Fibroblast of skin of scalp (primary cell): ENCODE measurements at regions not wholly inside any gene's neighbourhood (a gene's known extent, or its start where the extent isn't known, plus 50 kb on each side); places are given as distances from the start of the nearest gene placed in this dataset.

ENCODE experiments used
- DNase-seq: peaks from one replicate; pipeline ENCODE4 v3.0.0-alpha.2; 2013

DNA sequence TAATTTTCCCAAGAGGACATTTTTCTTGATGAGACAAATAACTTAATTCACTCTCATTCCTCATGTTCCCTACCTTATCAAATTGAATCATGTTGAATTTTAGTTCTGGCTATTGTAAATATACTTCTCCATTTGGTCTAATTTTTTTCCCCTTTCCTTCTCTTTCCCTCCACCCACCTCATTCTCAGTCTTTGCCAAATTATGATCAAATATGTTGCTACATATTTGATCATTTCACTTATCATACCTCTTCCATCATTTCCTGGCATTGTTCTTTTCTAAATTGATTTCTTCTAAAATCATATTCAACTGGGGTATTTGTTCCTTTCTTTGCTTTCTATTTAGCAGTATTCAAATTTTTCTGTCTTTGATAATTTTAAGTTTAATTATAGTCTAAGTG is 52.3 kb downstream of the HDGFL1 start:
- no peak for DNase-seq

GRCh38 chr6:22622351-22622750 is 53.0 kb downstream of the HDGFL1 start:
- DNase-seq: peak; percentile 27

DNA sequence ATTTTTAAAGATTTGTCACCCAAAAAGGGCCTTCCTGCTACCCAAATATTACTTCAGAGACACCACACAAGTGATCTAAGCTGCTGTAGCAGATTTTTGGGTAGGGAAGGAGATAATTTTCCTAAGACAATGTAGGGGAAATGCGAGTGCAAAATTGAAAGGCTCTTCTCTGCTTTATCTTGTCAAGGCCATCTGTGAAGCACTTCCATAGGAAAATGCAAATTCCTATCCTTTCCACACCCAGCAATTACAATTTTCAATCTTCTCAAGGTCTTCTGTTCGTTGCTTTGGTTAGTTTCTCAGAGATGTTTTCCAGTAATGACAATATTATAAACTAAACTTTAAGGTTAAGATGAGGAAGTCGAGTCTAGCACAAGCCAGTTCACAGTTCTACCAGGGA is 53.4 kb downstream of the HDGFL1 start:
- no peak for DNase-seq

GRCh38 chr6:22627644-22628043 is 58.3 kb downstream of the HDGFL1 start:
- no peak for DNase-seq

GRCh38 chr6:22631091-22631490 is 61.7 kb downstream of the HDGFL1 start:
- no peak for DNase-seq

GRCh38 chr6:22632581-22633145 is 63.3 kb downstream of the HDGFL1 start:
- DNase-seq: no peak

DNA sequence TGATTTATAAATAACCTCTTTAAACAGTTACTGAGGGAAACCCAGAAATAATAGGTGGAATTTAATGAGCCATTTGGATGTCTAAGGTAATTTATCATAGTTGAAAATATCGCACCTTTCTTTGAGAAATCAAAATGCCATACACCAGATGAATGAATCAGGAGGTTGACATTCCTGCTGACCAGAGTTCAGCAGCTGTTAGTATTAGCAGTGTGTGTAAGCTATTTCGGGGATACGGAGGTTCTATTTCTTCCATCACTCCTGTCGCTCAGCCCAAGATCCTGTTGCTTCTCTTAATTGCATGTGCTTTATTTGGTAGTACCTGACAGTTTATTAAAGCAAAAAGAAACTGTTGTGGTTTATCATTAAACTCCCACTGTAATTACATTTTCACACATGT is 67.1 kb downstream of the HDGFL1 start:
- no peak for DNase-seq

DNA sequence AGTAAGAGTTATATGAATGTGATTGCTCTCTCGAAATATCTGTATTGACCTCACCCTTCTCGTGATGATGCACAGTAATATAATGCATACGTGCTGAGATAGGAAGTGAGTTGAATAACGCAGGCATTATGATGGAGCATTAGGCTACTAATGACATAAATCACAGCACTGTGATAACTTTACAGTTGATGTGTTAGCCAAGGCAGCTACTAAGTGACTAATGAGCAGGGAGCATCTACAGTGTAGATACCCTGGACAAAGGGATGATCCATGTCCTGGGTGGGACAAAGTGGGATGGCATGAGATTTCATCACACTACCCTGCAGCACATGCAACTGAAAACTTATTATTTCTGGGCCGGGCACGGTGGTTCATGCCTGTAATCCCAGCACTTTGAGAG is 68.4 kb downstream of the HDGFL1 start:
- no peak for DNase-seq

GRCh38 chr6:22638320-22638719 is 69.0 kb downstream of the HDGFL1 start:
- no peak for DNase-seq

DNA sequence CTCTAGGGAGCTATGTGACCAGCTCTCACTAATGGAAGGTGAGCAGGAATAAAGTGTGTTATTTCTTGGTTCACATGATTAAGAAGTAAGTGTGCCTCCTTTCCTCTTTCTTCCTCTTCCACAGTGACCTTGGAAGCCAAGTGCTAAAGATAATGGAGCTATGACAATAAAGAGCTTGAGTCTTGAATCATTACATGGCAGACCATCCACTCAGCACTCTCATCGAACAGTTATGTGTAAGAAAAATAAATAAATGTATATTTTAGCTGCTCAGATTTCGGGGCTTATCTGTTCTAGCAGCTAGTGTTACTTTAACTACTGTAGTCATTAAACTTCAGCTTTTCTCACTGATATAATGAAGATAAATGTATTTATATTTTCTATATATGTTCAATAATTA is 72.9 kb downstream of the HDGFL1 start:
- DNase-seq: peak; percentile 62

GRCh38 chr6:22643780-22644179 is 74.4 kb downstream of the HDGFL1 start:
- DNase-seq: no peak

DNA sequence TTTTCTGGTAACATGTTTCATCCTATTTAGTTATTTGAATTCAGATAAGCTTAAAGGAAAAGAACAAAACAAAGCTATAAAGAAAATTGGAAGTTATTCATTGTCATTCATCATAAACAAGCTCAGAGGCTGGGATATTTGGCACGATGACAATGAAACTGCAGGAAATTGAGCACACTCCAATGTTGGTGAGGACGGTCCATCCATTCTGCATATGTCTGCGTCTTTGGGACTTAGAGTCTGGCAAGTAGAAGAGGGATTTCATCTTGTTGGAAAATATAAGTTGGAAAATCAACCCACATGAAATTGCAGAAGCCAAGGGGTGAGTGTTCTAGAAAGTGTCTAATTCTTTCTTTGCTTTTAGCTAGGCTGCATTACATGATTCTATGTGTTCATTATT is 78.4 kb downstream of the HDGFL1 start:
- no peak for DNase-seq

- no peak for DNase-seq
Measured at GRCh38 chr6:22651731-22652130, 82.4 kb downstream of the HDGFL1 start.

- DNase-seq: no peak
Measured at GRCh38 chr6:22653980-22654610, 84.7 kb downstream of the HDGFL1 start.

- no peak for DNase-seq
Measured at GRCh38 chr6:22656706-22657351, 87.5 kb downstream of the HDGFL1 start.

DNA sequence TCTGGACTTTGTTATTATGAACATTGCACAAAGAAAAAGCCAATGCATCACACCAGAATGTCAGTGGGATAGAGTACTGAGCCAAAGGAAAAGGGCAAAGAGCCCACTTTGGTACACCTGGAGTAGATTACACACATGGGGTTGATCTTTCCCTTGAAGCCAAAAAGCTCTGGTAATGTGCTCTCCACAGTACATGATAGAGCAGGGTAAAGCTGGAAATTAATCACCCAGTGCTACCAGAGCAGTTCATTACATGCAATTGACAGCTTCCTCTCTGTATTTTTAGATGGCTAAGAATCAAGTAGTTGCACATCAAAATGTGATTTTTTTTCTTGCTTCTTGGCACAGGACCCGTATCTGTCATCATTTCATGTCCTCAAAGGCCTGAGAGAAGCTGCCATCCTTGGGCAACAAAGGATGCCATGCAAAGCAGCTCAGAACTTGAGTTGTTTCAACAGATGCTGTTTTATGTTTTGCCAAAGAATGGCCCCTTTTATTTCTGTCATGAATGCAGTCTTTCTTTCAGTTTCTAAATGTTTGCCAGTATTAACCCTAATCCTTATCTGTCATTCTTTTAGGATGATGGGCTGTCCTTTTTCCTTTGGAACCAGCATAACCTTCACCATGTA is 88.1 kb downstream of the HDGFL1 start:
- DNase-seq: no peak

GRCh38 chr6:22658183-22658582 is 88.8 kb downstream of the HDGFL1 start:
- DNase-seq: no peak

DNA sequence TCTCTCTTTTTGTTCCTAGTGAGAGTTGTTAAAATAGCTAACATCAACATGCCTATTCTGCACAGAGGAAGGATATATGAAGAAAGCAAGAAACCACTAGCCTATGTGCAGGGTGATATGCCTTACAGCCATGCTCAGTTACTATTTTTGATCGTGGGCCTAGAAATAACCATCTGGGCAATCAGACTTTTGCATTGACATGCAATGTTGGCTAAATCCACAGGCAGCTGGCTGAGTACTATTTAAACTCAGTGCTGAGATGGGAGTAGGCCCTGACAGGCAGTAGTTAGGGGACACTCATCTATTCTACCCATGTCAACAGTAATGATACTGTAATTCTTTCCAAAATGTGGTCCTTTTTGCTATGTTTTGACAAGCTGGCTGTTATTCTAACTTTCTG is 89.6 kb downstream of the HDGFL1 start:
- no peak for DNase-seq

- no peak for DNase-seq
Measured at GRCh38 chr6:22664968-22665367, 95.6 kb downstream of the HDGFL1 start.

- no peak for DNase-seq
Measured at GRCh38 chr6:22666021-22666420, 96.7 kb downstream of the HDGFL1 start.

- peak; percentile 52 for DNase-seq
Measured at GRCh38 chr6:22666586-22666985, 97.2 kb downstream of the HDGFL1 start.

GRCh38 chr6:22667855-22668254 is 98.5 kb downstream of the HDGFL1 start:
- no peak for DNase-seq

DNA sequence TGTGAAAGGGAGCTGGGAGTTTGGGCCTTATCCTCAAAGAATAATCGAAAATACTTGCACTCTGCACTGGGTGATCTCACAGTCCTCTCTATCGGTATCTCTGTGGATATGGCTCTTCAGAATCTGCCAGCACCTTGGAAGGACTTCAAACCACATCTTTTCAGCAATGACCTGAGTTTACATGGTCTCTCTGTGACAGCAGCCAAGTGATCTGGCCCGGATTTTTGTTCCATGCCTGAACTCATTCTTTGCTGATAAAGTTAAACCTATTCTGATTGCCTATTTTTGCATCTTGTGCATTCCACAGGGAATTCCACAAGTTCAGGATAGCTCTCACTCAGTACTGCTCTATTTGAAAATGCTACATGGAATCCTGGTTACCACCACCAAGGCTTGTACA is 98.9 kb downstream of the HDGFL1 start:
- DNase-seq: peak; percentile 0

DNA sequence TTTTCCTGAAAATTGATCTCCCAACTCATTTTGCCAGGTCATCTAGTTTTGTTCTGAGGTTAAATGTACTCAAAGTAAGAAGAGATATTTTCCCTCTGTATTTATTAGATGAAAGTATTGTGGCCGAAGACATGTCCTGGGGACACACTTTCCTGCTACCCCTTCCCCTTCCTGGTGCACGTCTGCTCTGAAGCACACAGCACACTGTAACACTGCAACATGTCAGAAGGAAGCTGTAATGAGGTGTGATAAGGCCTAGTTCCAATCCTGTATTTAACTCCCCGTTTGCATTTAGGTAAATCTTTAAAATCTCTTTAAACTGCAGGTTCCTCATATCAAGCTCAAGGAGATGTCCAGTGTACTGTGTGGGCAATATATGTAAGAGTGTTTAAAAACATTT is 99.4 kb downstream of the HDGFL1 start:
- DNase-seq: no peak
